HepG2 (cell line): ENCODE measurements at regions not wholly inside any gene's neighbourhood (a gene's known extent, or its start where the extent isn't known, plus 50 kb on each side); places are given as distances from the start of the nearest gene placed in this dataset.

Source experiments
- ATAC-seq: fragments of 200-7000 bp; cut with Tn5 transposase; 3 replicates; pipeline ENCODE4 v1.9.1; 2020; ENCODE audit warnings: mild to moderate bottlenecking, moderate library complexity
- BruUV-seq: library from RNA; stranded (reverse); fragments of 400-500 nt; replicated peaks from 2 replicates; lab custom pipeline; 2021; lab: Mats Ljungman, UMichigan
- CTCF ChIA-PET: fragments of 300-600 bp; formaldehyde crosslinking; extraction: SDS; loops from one replicate; lab custom pipeline; 2021; ENCODE audit warnings: low total read pairs, inconsistent platforms, low intra/inter-chr PET ratio; lab: Yijun Ruan, JAX
- POLR2A ChIA-PET: fragments of 350-600 bp; sonication (Branson Sonifier 250); formaldehyde crosslinking; loops from one replicate; lab custom pipeline; 2020; ENCODE audit warnings: antibody characterized with exemption, inconsistent platforms; lab: Yijun Ruan, JAX
- DNase-seq: peaks from one replicate; pipeline ENCODE4 v3.0.0-alpha.2; 2015; ENCODE audit warnings: low spot score
- FAIRE-seq: peaks from 3 replicates; lab custom pipeline; 2011; peaks lifted over from hg19 to GRCh38; lab: Jason Lieb, UNC
- H2AFZ ChIP-seq: one replicate; pipeline ENCODE4 v1.6.1; 2011; ENCODE audit warnings: low read length, inconsistent platforms
- H3K27ac ChIP-seq: fragments of 300-600 bp; 3 replicates; pipeline ENCODE4 v1.8.0; 2011; ENCODE audit warnings: mixed run types, mild to moderate bottlenecking, mixed read lengths, low read length, inconsistent platforms; ENCODE audit not compliant: insufficient read depth; ENCODE audit errors: extremely low read length
- H3K27me3 ChIP-seq, 2 experiments: fragments of 200-600 bp in 1 of 2; 2 replicates in 1 of 2; 3 replicates in 1 of 2; pipeline versions ENCODE4 v1.6.0 to v1.8.0; 2011; ENCODE audit warnings: low read length in 2 of 2, mild to moderate bottlenecking in 2 of 2, moderate library complexity in 2 of 2, inconsistent platforms in 1 of 2; ENCODE audit not compliant: insufficient read depth in 2 of 2, control insufficient read depth in 1 of 2
- H3K36me3 ChIP-seq, 2 experiments: fragments of 200-600 bp in 1 of 2; replicated peaks in 1 of 2; 2 replicates in 1 of 2; 3 replicates in 1 of 2; pipeline versions ENCODE4 v1.5.1 to v1.8.0; 2011; ENCODE audit warnings: low read length in 2 of 2, inconsistent platforms in 1 of 2; ENCODE audit not compliant: insufficient read depth in 2 of 2, control insufficient read depth in 1 of 2
- H3K4me1 ChIP-seq: 2 replicates; pipeline ENCODE4 v1.5.1; 2012; ENCODE audit warnings: low read length, inconsistent platforms; ENCODE audit not compliant: insufficient read depth
- H3K4me2 ChIP-seq: 2 replicates; pipeline ENCODE4 v1.6.0; 2011; ENCODE audit warnings: low read depth, low read length, inconsistent platforms
- H3K4me3 ChIP-seq, 3 experiments: fragments of 200-600 bp in 1 of 3; sonication (generic), shearing (Covaris generic) in 1 of 3; replicated peaks in 1 of 3; 2 replicates each; pipeline ENCODE4 v1.5.1; 2011 to 2016; ENCODE audit warnings: low read length in 3 of 3, inconsistent platforms in 2 of 3, low read depth in 2 of 3, mild to moderate bottlenecking in 2 of 3, control low read depth in 1 of 3, mixed read lengths in 1 of 3; ENCODE audit not compliant: insufficient read depth in 1 of 3
- H3K79me2 ChIP-seq: one replicate; pipeline ENCODE4 v1.6.1; 2011; ENCODE audit warnings: low read length, inconsistent platforms; ENCODE audit not compliant: insufficient read depth
- H3K9ac ChIP-seq: 2 replicates; pipeline ENCODE4 v1.6.0; 2011; ENCODE audit warnings: mild to moderate bottlenecking, low read depth, low read length, inconsistent platforms; ENCODE audit not compliant: insufficient read depth
- H3K9me3 ChIP-seq: 2 replicates; pipeline ENCODE4 v1.5.1; 2012; ENCODE audit warnings: mild to moderate bottlenecking, low read length
- H4K20me1 ChIP-seq: 2 replicates; pipeline ENCODE4 v1.6.0; 2011; ENCODE audit warnings: inconsistent platforms, mild to moderate bottlenecking, low read length, moderate library complexity; ENCODE audit not compliant: insufficient read depth
- FOXK1 ChIP-seq: sonication (generic); formaldehyde crosslinking; IDR thresholded peaks from 2 replicates; pipeline ENCODE4 v1.4.0; 2020; ENCODE audit warnings: low read depth, missing genetic modification reagents, borderline replicate concordance
- HDAC1 ChIP-seq: sonication (generic); formaldehyde crosslinking; IDR thresholded peaks from 2 replicates; pipeline ENCODE4 v1.5.1; 2020; ENCODE audit warnings: mild to moderate bottlenecking, missing genetic modification reagents
- KAT2B ChIP-seq: fragments of 150-350 bp; IDR thresholded peaks from 2 replicates; pipeline ENCODE4 v1.6.1; 2014; ENCODE audit warnings: low read depth, low read length, borderline replicate concordance
- KLF16 ChIP-seq, 2 experiments: sonication (generic) in 1 of 2; formaldehyde crosslinking in 1 of 2; IDR thresholded peaks; 2 replicates each; pipeline versions ENCODE4 v1.6.1 to v1.8.0; 2016 to 2023; ENCODE audit warnings: missing genetic modification reagents in 2 of 2, missing compliant biosample characterization in 1 of 2
- RFXAP ChIP-seq: sonication (generic); formaldehyde crosslinking; IDR thresholded peaks from 2 replicates; pipeline ENCODE4 v1.4.0; 2020; ENCODE audit warnings: missing genetic modification reagents, borderline replicate concordance
- SRSF1 ChIP-seq: fragments of 200-400 bp; formaldehyde crosslinking; optimal IDR thresholded peaks from 2 replicates; pipeline ENCODE3; 2017; ENCODE audit warnings: mild to moderate bottlenecking, low read depth, low read length, moderate library complexity
- ZNF160 ChIP-seq: sonication (generic); formaldehyde crosslinking; IDR thresholded peaks from 2 replicates; pipeline ENCODE4 v1.8.0; 2022; ENCODE audit warnings: mild to moderate bottlenecking, inconsistent platforms, missing genetic modification reagents
- ZNF260 ChIP-seq: sonication (generic); formaldehyde crosslinking; IDR thresholded peaks from 2 replicates; pipeline ENCODE4 v1.4.0; 2020; ENCODE audit warnings: missing genetic modification reagents, low read depth, mild to moderate bottlenecking, borderline replicate concordance
- ZNF672 ChIP-seq: sonication (generic); formaldehyde crosslinking; IDR thresholded peaks from 2 replicates; pipeline ENCODE4 v1.8.1; 2022; ENCODE audit warnings: missing genetic modification reagents
- ZNF878 ChIP-seq: sonication (generic); formaldehyde crosslinking; IDR thresholded peaks from 2 replicates; pipeline ENCODE4 v1.8.1; 2023; ENCODE audit warnings: mild to moderate bottlenecking, missing genetic modification reagents, moderate library complexity
- WGBS: methylation state at CpG from one replicate; pipeline ENCODE4 v1.1.6; 2017; ENCODE audit warnings: low lambda C conversion rate; 5-methylcytosine and 5-hydroxymethylcytosine counted together
- in situ Hi-C: cut with HindIII; loops from 2 replicates; pipeline ENCODE4 v1.10.0; 2017; ENCODE audit warnings: low pct_unique_long_range_greater_than_20kb; ENCODE audit not compliant: extremely low pct_ligation_motif_present
- intact Hi-C: fragments of 100-400 bp; cut with micrococcal nuclease; formaldehyde crosslinking; loops from one replicate; pipeline ENCODE4 v1.10.0; 2022; ENCODE audit not compliant: unreplicated experiment
- TF ChIP-seq, protein P1 (sequence below), 2 experiments: IDR thresholded peaks; 2 replicates each; pipeline ENCODE4 v1.6.1; 2011 to 2012; ENCODE audit warnings: low read length in 2 of 2, borderline replicate concordance in 1 of 2, low read depth in 1 of 2, mild to moderate bottlenecking in 1 of 2, moderate library complexity in 1 of 2
- TF ChIP-seq, protein P2 (sequence below): IDR thresholded peaks from 2 replicates; pipeline ENCODE4 v1.6.1; 2016
- TF ChIP-seq, protein P3 (sequence below): IDR thresholded peaks from 2 replicates; pipeline ENCODE4 v1.6.1; 2016; ENCODE audit warnings: low read depth, control low read depth
- TF ChIP-seq, protein P4 (sequence below): sonication (generic); formaldehyde crosslinking; IDR thresholded peaks from 2 replicates; pipeline ENCODE4 v1.4.0; 2020; ENCODE audit warnings: missing genetic modification reagents, mild to moderate bottlenecking, borderline replicate concordance

DNA sequence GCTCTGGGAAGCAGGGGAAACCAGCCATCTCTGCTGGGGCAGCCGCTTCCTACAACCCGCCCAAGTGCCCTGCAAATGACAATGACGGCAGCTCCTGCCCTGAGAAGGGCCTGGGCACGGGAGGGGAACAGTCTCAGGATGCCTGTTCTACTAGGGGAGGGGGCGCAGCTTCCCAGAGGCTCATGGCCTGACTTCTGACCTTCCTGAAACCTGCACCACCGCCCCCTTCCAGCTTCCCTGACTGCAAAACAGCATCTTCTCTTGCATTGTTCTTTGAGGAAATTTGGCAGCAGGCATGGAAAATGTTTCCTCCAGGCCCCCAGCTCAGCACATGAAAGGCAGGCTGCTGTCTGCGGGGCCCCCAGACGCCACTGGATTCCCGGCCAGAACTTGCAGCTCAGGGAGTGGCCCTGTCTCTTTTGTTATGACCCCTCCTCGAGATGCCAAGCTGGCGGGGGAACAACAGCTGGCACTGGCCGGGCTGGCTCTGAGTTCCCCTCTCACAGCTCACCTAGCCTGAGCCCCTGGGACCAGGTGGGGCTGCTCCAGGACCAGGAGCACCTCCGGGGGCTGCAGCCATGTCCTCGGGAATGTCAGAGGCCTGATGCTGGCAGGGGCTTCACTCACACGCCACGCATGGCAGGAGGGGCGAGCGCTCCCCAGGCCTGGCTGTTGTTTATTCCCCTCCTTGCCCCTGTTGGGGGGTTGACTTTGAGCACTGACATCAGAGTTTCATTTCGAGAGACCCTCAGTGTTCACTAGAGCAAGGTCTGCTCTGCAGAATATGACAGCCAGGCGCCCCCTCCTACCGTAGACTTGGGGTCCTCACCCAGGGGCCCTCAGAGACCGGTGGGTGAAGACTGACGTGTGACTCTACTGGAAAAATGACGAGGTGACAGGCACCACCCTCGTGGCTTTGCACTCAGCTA, 62.7 kb downstream of the CALML3 start:
- Histone ChIP-seq H4K20me1 (no peaks in the 10 kb centered on the region), H2AFZ (no peak overlapping the region), H3K9me3 (no peaks in the 10 kb centered on the region), H3K4me1 (peaks cover 91% of the 10 kb centered on the region), H3K36me3 (no peaks in the 10 kb centered on the region), H3K4me2 (no peak overlapping the region), H3K9ac (no peak overlapping the region), H3K4me3 (no peak overlapping the region), H3K27me3 (peaks cover 0 to 37% of the 10 kb centered on the region in 2 experiments; a peak in 3 of 5 replicates), H3K79me2 (no peaks in the 10 kb centered on the region), H3K27ac (no peak overlapping the region)
- intact Hi-C loops: loop anchor here (5.0 kb wide), 1 partner anchor 35 kb away; no protein-coding TSS in a partner anchor
- in situ Hi-C loops: no loop called here
- ChIA-PET POLR2A (interaction anchor here (3.6 kb wide), 1 partner anchor 39 kb away, joined by 10 read pairs; no protein-coding TSS in a partner anchor), CTCF (no interaction called here)
- TF ChIP-seq KAT2B (no peak), ZNF160 (CRISPR knock-in tag) (no peak), ZNF672 (CRISPR knock-in tag) (no peak), FOXK1 (no peak), RFXAP (no peak), KLF16 (CRISPR knock-in tag; IDR thresholded peaks at IDR 0.05) (no peak), ZNF260 (CRISPR knock-in tag) (no peak), ZNF878 (no peak), SRSF1 (no peak), HDAC1 (CRISPR knock-in tag) (no peak)
- TF ChIP-seq, protein P1, sequence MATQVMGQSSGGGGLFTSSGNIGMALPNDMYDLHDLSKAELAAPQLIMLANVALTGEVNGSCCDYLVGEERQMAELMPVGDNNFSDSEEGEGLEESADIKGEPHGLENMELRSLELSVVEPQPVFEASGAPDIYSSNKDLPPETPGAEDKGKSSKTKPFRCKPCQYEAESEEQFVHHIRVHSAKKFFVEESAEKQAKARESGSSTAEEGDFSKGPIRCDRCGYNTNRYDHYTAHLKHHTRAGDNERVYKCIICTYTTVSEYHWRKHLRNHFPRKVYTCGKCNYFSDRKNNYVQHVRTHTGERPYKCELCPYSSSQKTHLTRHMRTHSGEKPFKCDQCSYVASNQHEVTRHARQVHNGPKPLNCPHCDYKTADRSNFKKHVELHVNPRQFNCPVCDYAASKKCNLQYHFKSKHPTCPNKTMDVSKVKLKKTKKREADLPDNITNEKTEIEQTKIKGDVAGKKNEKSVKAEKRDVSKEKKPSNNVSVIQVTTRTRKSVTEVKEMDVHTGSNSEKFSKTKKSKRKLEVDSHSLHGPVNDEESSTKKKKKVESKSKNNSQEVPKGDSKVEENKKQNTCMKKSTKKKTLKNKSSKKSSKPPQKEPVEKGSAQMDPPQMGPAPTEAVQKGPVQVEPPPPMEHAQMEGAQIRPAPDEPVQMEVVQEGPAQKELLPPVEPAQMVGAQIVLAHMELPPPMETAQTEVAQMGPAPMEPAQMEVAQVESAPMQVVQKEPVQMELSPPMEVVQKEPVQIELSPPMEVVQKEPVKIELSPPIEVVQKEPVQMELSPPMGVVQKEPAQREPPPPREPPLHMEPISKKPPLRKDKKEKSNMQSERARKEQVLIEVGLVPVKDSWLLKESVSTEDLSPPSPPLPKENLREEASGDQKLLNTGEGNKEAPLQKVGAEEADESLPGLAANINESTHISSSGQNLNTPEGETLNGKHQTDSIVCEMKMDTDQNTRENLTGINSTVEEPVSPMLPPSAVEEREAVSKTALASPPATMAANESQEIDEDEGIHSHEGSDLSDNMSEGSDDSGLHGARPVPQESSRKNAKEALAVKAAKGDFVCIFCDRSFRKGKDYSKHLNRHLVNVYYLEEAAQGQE (IDR thresholded peaks at IDR 0.05; ENCODE audit: borderline replicate concordance in 1 of 2, low read depth in 1 of 2, low read length in 2 of 2): no peak
- TF ChIP-seq, protein P2, sequence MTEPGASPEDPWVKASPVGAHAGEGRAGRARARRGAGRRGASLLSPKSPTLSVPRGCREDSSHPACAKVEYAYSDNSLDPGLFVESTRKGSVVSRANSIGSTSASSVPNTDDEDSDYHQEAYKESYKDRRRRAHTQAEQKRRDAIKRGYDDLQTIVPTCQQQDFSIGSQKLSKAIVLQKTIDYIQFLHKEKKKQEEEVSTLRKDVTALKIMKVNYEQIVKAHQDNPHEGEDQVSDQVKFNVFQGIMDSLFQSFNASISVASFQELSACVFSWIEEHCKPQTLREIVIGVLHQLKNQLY (CRISPR knock-in tag): no peak
- TF ChIP-seq, protein P3, sequence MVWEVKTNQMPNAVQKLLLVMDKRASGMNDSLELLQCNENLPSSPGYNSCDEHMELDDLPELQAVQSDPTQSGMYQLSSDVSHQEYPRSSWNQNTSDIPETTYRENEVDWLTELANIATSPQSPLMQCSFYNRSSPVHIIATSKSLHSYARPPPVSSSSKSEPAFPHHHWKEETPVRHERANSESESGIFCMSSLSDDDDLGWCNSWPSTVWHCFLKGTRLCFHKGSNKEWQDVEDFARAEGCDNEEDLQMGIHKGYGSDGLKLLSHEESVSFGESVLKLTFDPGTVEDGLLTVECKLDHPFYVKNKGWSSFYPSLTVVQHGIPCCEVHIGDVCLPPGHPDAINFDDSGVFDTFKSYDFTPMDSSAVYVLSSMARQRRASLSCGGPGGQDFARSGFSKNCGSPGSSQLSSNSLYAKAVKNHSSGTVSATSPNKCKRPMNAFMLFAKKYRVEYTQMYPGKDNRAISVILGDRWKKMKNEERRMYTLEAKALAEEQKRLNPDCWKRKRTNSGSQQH (CRISPR knock-in tag): no peak
- TF ChIP-seq, protein P4, sequence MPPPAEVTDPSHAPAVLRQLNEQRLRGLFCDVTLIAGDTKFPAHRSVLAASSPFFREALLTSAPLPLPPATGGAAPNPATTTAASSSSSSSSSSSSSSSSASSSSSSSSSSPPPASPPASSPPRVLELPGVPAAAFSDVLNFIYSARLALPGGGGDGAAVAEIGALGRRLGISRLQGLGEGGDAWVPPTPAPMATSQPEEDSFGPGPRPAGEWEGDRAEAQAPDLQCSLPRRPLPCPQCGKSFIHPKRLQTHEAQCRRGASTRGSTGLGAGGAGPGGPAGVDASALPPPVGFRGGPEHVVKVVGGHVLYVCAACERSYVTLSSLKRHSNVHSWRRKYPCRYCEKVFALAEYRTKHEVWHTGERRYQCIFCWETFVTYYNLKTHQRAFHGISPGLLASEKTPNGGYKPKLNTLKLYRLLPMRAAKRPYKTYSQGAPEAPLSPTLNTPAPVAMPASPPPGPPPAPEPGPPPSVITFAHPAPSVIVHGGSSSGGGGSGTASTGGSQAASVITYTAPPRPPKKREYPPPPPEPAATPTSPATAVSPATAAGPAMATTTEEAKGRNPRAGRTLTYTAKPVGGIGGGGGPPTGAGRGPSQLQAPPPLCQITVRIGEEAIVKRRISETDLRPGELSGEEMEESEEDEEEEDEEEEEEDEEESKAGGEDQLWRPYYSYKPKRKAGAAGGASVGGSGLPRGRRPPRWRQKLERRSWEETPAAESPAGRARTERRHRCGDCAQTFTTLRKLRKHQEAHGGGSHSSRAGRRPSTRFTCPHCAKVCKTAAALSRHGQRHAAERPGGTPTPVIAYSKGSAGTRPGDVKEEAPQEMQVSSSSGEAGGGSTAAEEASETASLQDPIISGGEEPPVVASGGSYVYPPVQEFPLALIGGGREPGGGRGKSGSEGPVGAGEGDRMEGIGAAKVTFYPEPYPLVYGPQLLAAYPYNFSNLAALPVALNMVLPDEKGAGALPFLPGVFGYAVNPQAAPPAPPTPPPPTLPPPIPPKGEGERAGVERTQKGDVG (CRISPR knock-in tag): no peak
- no peak for FAIRE-seq
- no TSS peak for BruUV-seq
- no peak for DNase-seq
- ATAC-seq: no peak
- WGBS: 44% methylated on average over 9 of the region's 25 CpGs
